ACC112 (cell line): ENCODE measurements at regions not wholly inside any gene's neighbourhood (a gene's known extent, or its start where the extent isn't known, plus 50 kb on each side); places are given as distances from the start of the nearest gene placed in this dataset.

Source experiments
- H2AFZ ChIP-seq: fragments of 200-600 bp; sonication (generic); one replicate; pipeline ENCODE4 v1.6.0; 2017; ENCODE audit warnings: antibody characterized with exemption, low read length; ENCODE audit not compliant: unreplicated experiment
- H3K27ac ChIP-seq: fragments of 200-600 bp; sonication (generic); 2 replicates; pipeline ENCODE4 v1.5.1; 2014; ENCODE audit warnings: low read depth, mild to moderate bottlenecking, antibody characterized with exemption, low read length, moderate library complexity
- H3K27me3 ChIP-seq: fragments of 200-600 bp; sonication (generic); 2 replicates; pipeline ENCODE4 v1.6.1; 2014; ENCODE audit warnings: mild to moderate bottlenecking, antibody characterized with exemption, low read length, moderate library complexity, mixed read lengths; ENCODE audit not compliant: insufficient read depth
- H3K36me3 ChIP-seq: fragments of 200-600 bp; sonication (generic); 2 replicates; pipeline ENCODE4 v1.6.1; 2016; ENCODE audit warnings: mild to moderate bottlenecking, antibody characterized with exemption, low read length, moderate library complexity, mixed read lengths; ENCODE audit not compliant: insufficient read depth
- H3K4me1 ChIP-seq: fragments of 200-600 bp; sonication (generic); one replicate; pipeline ENCODE4 v1.6.1; 2016; ENCODE audit warnings: low read length, mixed read lengths; ENCODE audit not compliant: insufficient read depth, unreplicated experiment, control insufficient read depth
- H3K4me3 ChIP-seq: fragments of 200-600 bp; sonication (generic); 2 replicates; pipeline ENCODE4 v1.5.1; 2014; ENCODE audit warnings: mild to moderate bottlenecking, low read depth, low read length
- H3K79me2 ChIP-seq: fragments of 200-600 bp; sonication (generic); one replicate; pipeline ENCODE4 v1.6.0; 2016; ENCODE audit warnings: low read length; ENCODE audit not compliant: control insufficient read depth, unreplicated experiment, insufficient read depth

- Histone ChIP-seq H3K36me3 (no peaks in the 10 kb centered on the region), H3K79me2 (no peaks in the 10 kb centered on the region), H3K4me1 (peaks cover 17% of the 10 kb centered on the region), H3K27me3 (no peaks in the 10 kb centered on the region), H3K4me3 (no peak overlapping the region), H3K27ac (no peak overlapping the region), H2AFZ (no peak overlapping the region)
Measured at GRCh38 chr3:101946906-101947305, 97.6 kb downstream of the NFKBIZ start.

- H3K36me3 ChIP-seq: no peaks in the 10 kb centered on the region
- H3K79me2 ChIP-seq: no peaks in the 10 kb centered on the region
- H3K27ac ChIP-seq: peak overlapping the region; percentile 57
- H3K4me1 ChIP-seq: peaks cover 10% of the 10 kb centered on the region
- H3K4me3 ChIP-seq: 0 out of 2 replicates have a peak overlapping the region, but pooled peaks have one; percentile 8
- peak overlapping the region; percentile 28 for H2AFZ ChIP-seq
- no peaks in the 10 kb centered on the region for H3K27me3 ChIP-seq
Measured at GRCh38 chr3:101950510-101950909, 101.2 kb downstream of the NFKBIZ start.

- Histone ChIP-seq H3K27me3 (no peaks in the 10 kb centered on the region), H2AFZ (peak overlapping the region; percentile 23), H3K36me3 (no peaks in the 10 kb centered on the region), H3K27ac (peak overlapping the region; percentile 57), H3K4me3 (no peak overlapping the region), H3K79me2 (no peaks in the 10 kb centered on the region), H3K4me1 (peaks cover 10% of the 10 kb centered on the region)
Measured at GRCh38 chr3:101950985-101951733, 101.8 kb downstream of the NFKBIZ start.

GRCh38 chr3:101954361-101954760 is 105.0 kb downstream of the NFKBIZ start:
- H3K27me3 ChIP-seq: no peaks in the 10 kb centered on the region
- no peaks in the 10 kb centered on the region for H3K36me3 ChIP-seq
- no peak overlapping the region for H3K27ac ChIP-seq
- no peaks in the 10 kb centered on the region for H3K79me2 ChIP-seq
- H2AFZ ChIP-seq: no peak overlapping the region
- no peak overlapping the region for H3K4me3 ChIP-seq
- peaks cover 10% of the 10 kb centered on the region for H3K4me1 ChIP-seq

GRCh38 chr3:101954936-101955335 is 105.6 kb downstream of the NFKBIZ start:
- no peak overlapping the region for H2AFZ ChIP-seq
- no peaks in the 10 kb centered on the region for H3K79me2 ChIP-seq
- no peaks in the 10 kb centered on the region for H3K27me3 ChIP-seq
- H3K4me3 ChIP-seq: no peak overlapping the region
- H3K36me3 ChIP-seq: no peaks in the 10 kb centered on the region
- H3K4me1 ChIP-seq: peaks cover 10% of the 10 kb centered on the region
- H3K27ac ChIP-seq: no peak overlapping the region

- peaks cover 23% of the 10 kb centered on the region for H3K4me1 ChIP-seq
- no peaks in the 10 kb centered on the region for H3K36me3 ChIP-seq
- no peak overlapping the region for H3K27ac ChIP-seq
- no peaks in the 10 kb centered on the region for H3K79me2 ChIP-seq
- no peaks in the 10 kb centered on the region for H3K27me3 ChIP-seq
- H3K4me3 ChIP-seq: no peak overlapping the region
- no peak overlapping the region for H2AFZ ChIP-seq
Measured at GRCh38 chr3:101962055-101962454, 112.7 kb downstream of the NFKBIZ start.

- Histone ChIP-seq H2AFZ (no peak overlapping the region), H3K79me2 (no peaks in the 10 kb centered on the region), H3K4me3 (0 out of 2 replicates have a peak overlapping the region, but pooled peaks have one; percentile 8), H3K27me3 (no peaks in the 10 kb centered on the region), H3K36me3 (no peaks in the 10 kb centered on the region), H3K4me1 (peaks cover 23% of the 10 kb centered on the region), H3K27ac (peak overlapping the region; percentile 34)
Measured at GRCh38 chr3:101963902-101964362, 114.6 kb downstream of the NFKBIZ start.

- H3K27ac ChIP-seq: no peak overlapping the region
Measured at GRCh38 chr3:101964861-101965260, 115.5 kb downstream of the NFKBIZ start.

GRCh38 chr3:101966226-101966625 is 116.9 kb downstream of the NFKBIZ start:
- no peak overlapping the region for H3K27ac ChIP-seq
- no peak overlapping the region for H3K4me3 ChIP-seq
- no peak overlapping the region for H2AFZ ChIP-seq
- peaks cover 23% of the 10 kb centered on the region for H3K4me1 ChIP-seq
- H3K27me3 ChIP-seq: no peaks in the 10 kb centered on the region
- no peaks in the 10 kb centered on the region for H3K36me3 ChIP-seq
- H3K79me2 ChIP-seq: no peaks in the 10 kb centered on the region

More at GRCh38 chr3:101964861-101965260, 115.5 kb downstream of the NFKBIZ start:
- no peaks in the 10 kb centered on the region for H3K36me3 ChIP-seq
- H3K4me3 ChIP-seq: no peak overlapping the region
- H3K4me1 ChIP-seq: peaks cover 23% of the 10 kb centered on the region
- no peaks in the 10 kb centered on the region for H3K27me3 ChIP-seq
- no peak overlapping the region for H2AFZ ChIP-seq
- no peaks in the 10 kb centered on the region for H3K79me2 ChIP-seq

GRCh38 chr3:101970212-101970611 is 120.9 kb downstream of the NFKBIZ start:
- no peaks in the 10 kb centered on the region for H3K36me3 ChIP-seq
- H3K4me1 ChIP-seq: no peaks in the 10 kb centered on the region
- no peaks in the 10 kb centered on the region for H3K79me2 ChIP-seq
- H3K27ac ChIP-seq: no peak overlapping the region
- H3K4me3 ChIP-seq: no peak overlapping the region
- H3K27me3 ChIP-seq: no peaks in the 10 kb centered on the region
- H2AFZ ChIP-seq: no peak overlapping the region

- Histone ChIP-seq H2AFZ (no peak overlapping the region), H3K4me3 (no peak overlapping the region)
Measured at GRCh38 chr3:101970905-101971304, 121.6 kb downstream of the NFKBIZ start.

More at GRCh38 chr3:101970905-101971304, 121.6 kb downstream of the NFKBIZ start:
- peaks cover under 1% of the 10 kb centered on the region for H3K4me1 ChIP-seq
- no peaks in the 10 kb centered on the region for H3K36me3 ChIP-seq
- H3K79me2 ChIP-seq: no peaks in the 10 kb centered on the region
- no peaks in the 10 kb centered on the region for H3K27me3 ChIP-seq
- H3K27ac ChIP-seq: no peak overlapping the region
